Transverse colon (tissue), 4 donors: ENCODE measurements at regions not wholly inside any gene's neighbourhood (a gene's known extent, or its start where the extent isn't known, plus 50 kb on each side); places are given as distances from the start of the nearest gene placed in this dataset.

Experiments used
- DNase-seq: peaks from one replicate; pipeline ENCODE4 v3.0.0-alpha.2; 2019
- H3K27ac ChIP-seq, 4 donors: fragments of 200-600 bp; sonication (generic); 2 replicates each; pipeline ENCODE4 v1.5.1; 2016 to 2018; ENCODE audit warnings: inconsistent platforms in 4 of 4
- H3K27me3 ChIP-seq: fragments of 200-600 bp; sonication (generic); 2 replicates; pipeline ENCODE4 v1.5.1; 2017; ENCODE audit warnings: inconsistent platforms
- H3K36me3 ChIP-seq, 4 donors: fragments of 200-600 bp; sonication (generic); 2 replicates each; pipeline ENCODE4 v1.5.1; 2017 to 2019; ENCODE audit warnings: inconsistent platforms in 4 of 4
- H3K4me1 ChIP-seq, 4 donors: fragments of 200-600 bp; sonication (generic); 2 replicates each; pipeline ENCODE4 v1.5.1; 2017 to 2020; ENCODE audit warnings: inconsistent platforms in 4 of 4
- H3K4me3 ChIP-seq, 4 donors: fragments of 200-600 bp; sonication (generic); 1 replicate in 1 of 4; 2 replicates in 3 of 4; pipeline versions ENCODE4 v1.5.1 to v1.6.1; 2017 to 2019; ENCODE audit warnings: inconsistent platforms in 4 of 4
- H3K9me3 ChIP-seq, 2 donors: fragments of 200-600 bp; sonication (generic); 2 replicates each; pipeline ENCODE4 v1.5.1; 2017 to 2019; ENCODE audit warnings: inconsistent platforms in 2 of 2
- EP300 ChIP-seq: sonication (generic); formaldehyde crosslinking; IDR thresholded peaks from one replicate; pipeline ENCODE4 v1.6.1; 2017; ENCODE audit warnings: antibody characterized with exemption, low read depth
- POLR2A ChIP-seq: fragments of 450-650 bp; IDR thresholded peaks from one replicate; pipeline ENCODE4 v1.6.1; 2016; ENCODE audit warnings: antibody characterized with exemption, mild to moderate bottlenecking, moderate library complexity
- POLR2AphosphoS5 ChIP-seq, 3 donors: sonication (generic); formaldehyde crosslinking; IDR thresholded peaks; one replicate each; pipeline ENCODE4 v1.6.1; 2016; ENCODE audit warnings: antibody characterized with exemption in 3 of 3
- WGBS, 2 donors: methylation state at CpG; one replicate each; pipeline ENCODE4 v1.1.5; 2018; ENCODE audit warnings: low coverage in 1 of 2; 5-methylcytosine and 5-hydroxymethylcytosine counted together
- in situ Hi-C, 4 donors: fragments of 200-750 bp; cut with MboI; loops; one replicate each; pipeline versions ENCODE4 v1.15.0 to v1.15.1; 2017; ENCODE audit warnings: low sequenced_read_pairs in 3 of 4, low pct_ligation_motif_present in 1 of 4, low pct_unique_long_range_greater_than_20kb in 1 of 4
- intact Hi-C: fragments of 100-400 bp; cut with DNase I; formaldehyde crosslinking; loops from one replicate; pipeline ENCODE4 v1.15.1; 2023; ENCODE audit warnings: low total_unique reads
- TF ChIP-seq, protein P1 (sequence below), 5 experiments: fragments of 200-600 bp in 3 of 5; fragments of 450-650 bp in 2 of 5; sonication (generic) in 3 of 5; IDR thresholded peaks; 1 replicate in 2 of 5; 2 replicates in 3 of 5; pipeline ENCODE4 v1.5.1; 2016 to 2017; ENCODE audit warnings: antibody characterized with exemption in 5 of 5, inconsistent platforms in 3 of 5, mild to moderate bottlenecking in 2 of 5, moderate library complexity in 1 of 5

DNA sequence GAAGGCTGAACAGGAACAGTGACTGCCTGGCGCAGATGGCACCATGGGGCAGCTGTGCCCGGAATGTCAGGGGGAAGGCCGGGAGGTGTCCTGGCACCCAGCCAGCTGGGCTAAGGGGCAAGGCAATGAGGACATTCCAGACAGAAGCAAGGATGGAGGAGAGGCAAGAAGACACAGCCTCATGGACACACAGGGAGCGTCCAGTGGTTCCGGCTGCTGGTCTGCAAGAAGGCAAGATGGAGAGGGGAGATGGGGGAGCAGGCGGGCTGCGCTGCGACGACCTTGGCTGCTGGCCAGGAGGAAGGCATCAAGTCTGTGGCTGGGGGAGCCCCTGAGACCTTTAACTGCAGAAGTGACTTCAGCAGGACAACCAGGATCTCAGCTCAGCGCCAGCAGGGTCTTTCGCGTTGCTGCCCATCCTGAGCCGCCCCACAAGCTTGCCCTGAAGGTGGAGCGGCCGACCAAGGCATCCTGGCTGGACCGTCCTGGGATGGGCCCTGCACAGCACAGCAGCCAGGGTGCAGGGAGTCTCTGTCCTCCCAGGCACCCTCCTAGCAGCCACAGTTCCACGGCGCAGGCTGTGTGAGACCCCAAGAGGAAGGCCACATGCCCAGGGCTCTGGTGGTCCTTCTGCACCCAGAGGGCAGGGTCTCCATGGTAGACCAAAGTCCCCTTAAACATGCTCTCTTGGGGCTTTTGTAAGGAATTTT lies 531.7 kb downstream of the BRD1 start:
- Histone ChIP-seq H3K9me3 (no peaks in the 10 kb centered on the region), H3K4me3 (no peak overlapping the region), H3K4me1 (no peaks in the 10 kb centered on the region), H3K36me3 (no peaks in the 10 kb centered on the region), H3K27ac (no peak overlapping the region), H3K27me3 (no peaks in the 10 kb centered on the region)
- TF ChIP-seq POLR2A (no peak), POLR2AphosphoS5 (IDR thresholded peaks at IDR 0.05) (no peak), EP300 (no peak)
- TF ChIP-seq, protein P1, sequence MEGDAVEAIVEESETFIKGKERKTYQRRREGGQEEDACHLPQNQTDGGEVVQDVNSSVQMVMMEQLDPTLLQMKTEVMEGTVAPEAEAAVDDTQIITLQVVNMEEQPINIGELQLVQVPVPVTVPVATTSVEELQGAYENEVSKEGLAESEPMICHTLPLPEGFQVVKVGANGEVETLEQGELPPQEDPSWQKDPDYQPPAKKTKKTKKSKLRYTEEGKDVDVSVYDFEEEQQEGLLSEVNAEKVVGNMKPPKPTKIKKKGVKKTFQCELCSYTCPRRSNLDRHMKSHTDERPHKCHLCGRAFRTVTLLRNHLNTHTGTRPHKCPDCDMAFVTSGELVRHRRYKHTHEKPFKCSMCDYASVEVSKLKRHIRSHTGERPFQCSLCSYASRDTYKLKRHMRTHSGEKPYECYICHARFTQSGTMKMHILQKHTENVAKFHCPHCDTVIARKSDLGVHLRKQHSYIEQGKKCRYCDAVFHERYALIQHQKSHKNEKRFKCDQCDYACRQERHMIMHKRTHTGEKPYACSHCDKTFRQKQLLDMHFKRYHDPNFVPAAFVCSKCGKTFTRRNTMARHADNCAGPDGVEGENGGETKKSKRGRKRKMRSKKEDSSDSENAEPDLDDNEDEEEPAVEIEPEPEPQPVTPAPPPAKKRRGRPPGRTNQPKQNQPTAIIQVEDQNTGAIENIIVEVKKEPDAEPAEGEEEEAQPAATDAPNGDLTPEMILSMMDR (IDR thresholded peaks at IDR 0.05) = no peak
- 78 to 93% methylated on average over 3 to 18 of the region's 18 CpGs for WGBS, 2 donors
- in situ Hi-C loops = no loop called here
- no peak for DNase-seq
- intact Hi-C loops = no loop called here

DNA sequence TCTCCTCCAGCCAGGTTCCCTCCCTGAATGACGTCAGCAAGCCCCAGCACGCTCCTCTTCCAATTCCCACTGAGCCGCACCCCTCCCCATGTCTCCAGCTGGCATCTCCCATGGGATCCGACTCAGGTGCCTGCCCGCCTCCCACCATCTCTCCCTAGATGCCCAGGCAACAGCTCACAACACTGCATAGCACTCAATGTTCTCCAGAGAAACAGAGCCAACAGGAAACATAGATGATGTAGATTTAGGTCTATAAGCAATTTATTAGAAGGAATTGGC lies 532.3 kb downstream of the BRD1 start:
- H3K9me3 ChIP-seq = no peaks in the 10 kb centered on the region

DNA sequence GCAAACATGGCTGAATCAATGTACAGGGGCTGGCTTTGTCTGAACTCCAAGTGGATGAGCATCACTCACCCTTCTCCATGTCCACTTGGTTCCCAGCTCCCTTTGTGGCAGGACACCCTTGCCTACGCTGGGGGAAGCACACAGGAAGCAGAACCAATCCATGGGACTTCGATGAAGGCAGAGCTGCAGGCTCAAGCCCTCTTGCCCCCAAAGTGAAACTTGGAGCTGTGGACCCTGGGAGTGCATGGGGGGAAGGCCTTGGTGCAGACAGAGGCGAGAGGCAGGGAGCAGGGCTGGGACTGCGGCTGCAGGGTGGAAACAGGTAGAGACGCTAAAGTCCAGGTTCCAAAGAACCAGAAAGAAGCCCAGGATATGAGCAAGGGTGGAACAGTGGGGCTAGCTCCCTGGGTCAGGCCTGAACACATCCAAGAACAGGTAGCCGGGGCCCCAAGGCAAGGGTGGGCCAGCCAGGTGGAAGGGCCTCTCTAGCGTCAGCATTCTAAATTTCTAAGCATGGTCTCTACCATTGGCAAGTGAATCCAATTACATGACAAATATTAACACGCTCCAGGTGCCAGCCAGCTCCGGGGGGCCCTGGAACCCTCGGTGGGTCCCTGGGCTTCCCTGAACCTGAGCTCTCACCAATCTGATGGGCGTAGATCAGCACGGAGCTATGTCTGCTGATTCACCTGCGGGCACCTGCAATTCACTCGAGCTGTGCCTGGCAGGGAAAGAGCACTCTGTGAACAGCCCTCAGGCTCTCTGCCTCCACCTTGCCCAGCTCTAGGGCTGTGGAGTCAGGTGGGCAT lies 532.8 kb downstream of the BRD1 start:
- 85 to 100% methylated on average over 1 to 14 of the region's 14 CpGs for WGBS, 2 donors
- Histone ChIP-seq H3K9me3 (no peaks in the 10 kb centered on the region), H3K4me3 (no peak overlapping the region), H3K36me3 (no peaks in the 10 kb centered on the region), H3K27me3 (no peaks in the 10 kb centered on the region), H3K27ac (no peak overlapping the region), H3K4me1 (no peaks in the 10 kb centered on the region)
- intact Hi-C loops (no loop called here), in situ Hi-C loops (no loop called here)
- no peak for TF ChIP-seq POLR2A
- no peak for DNase-seq

More for the DNA sequence above, 532.3 kb downstream of the BRD1 start:
- no peaks in the 10 kb centered on the region for H3K36me3 ChIP-seq
- TF ChIP-seq POLR2A = no peak
- WGBS, 2 donors = 85% methylated on average over 5 of the region's 5 CpGs; no CpG with 5 or more reads in 1 of the 2 donors
- no peaks in the 10 kb centered on the region for H3K27me3 ChIP-seq
- no peak overlapping the region for H3K27ac ChIP-seq
- H3K4me1 ChIP-seq = no peaks in the 10 kb centered on the region
- no peak overlapping the region for H3K4me3 ChIP-seq
- in situ Hi-C loops (no loop called here), intact Hi-C loops (no loop called here)
- no peak for DNase-seq

DNA sequence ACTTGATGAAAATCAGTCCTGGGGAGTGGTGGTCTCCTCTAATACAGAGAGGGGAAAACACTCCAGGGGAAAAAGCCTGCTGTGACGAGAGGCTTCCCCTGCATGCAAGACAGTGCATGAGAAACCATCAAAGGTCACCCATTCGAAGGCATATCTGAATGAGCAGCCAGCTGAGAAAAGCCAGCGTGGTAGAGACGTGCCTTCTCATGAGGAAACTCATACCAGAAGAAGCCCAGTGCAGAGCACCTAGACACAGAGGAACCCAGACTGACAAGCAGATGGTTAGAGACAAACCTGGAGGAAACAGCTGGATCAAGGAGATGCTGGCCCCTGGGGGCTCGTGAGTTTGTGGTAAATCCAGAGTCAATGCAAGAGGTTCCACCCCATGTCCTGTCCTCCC lies 534.8 kb downstream of the BRD1 start:
- no peak overlapping the region for H3K4me3 ChIP-seq
- no peaks in the 10 kb centered on the region for H3K27me3 ChIP-seq
- intact Hi-C loops (no loop called here), in situ Hi-C loops (no loop called here)
- DNase-seq = no peak
- H3K9me3 ChIP-seq = no peaks in the 10 kb centered on the region
- no peaks in the 10 kb centered on the region for H3K36me3 ChIP-seq
- H3K4me1 ChIP-seq = no peaks in the 10 kb centered on the region
- TF ChIP-seq EP300 = no peak
- TF ChIP-seq POLR2A = no peak
- TF ChIP-seq, protein P1 (IDR thresholded peaks at IDR 0.05) = no peak
- no peak for TF ChIP-seq POLR2AphosphoS5 (IDR thresholded peaks at IDR 0.05)
- 71 to 85% methylated on average over 4 to 5 of the region's 5 CpGs for WGBS, 2 donors
- H3K27ac ChIP-seq = no peak overlapping the region

DNA sequence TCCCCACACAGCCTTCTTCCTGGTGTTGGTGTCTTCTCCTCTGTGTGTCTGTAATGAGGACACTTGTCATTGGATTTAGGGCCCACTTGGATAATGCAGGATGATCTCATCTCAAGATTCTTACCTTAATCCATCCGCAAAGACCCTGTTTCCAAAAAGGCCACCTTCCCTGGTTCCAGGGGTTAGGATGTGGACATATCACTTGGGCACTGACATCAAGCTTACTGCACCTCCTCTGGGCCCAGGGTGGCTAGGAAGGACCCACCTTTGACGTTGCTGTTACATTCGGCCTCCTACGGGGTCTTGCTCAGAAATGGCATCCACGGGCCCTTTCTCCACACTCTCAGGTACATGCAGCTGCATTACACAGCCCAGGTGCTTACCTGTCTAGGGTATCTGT lies 535.9 kb downstream of the BRD1 start:
- WGBS, 2 donors = 83 to 100% methylated on average over 1 to 5 of the region's 5 CpGs
- TF ChIP-seq, protein P1 (IDR thresholded peaks at IDR 0.05) = no peak
- no peak for TF ChIP-seq EP300
- TF ChIP-seq POLR2A = no peak
- intact Hi-C loops = no loop called here
- in situ Hi-C loops = no loop called here
- Histone ChIP-seq H3K9me3 (no peaks in the 10 kb centered on the region), H3K36me3 (no peaks in the 10 kb centered on the region), H3K4me3 (no peak overlapping the region), H3K27me3 (no peaks in the 10 kb centered on the region), H3K27ac (no peak overlapping the region), H3K4me1 (no peaks in the 10 kb centered on the region)
- no peak for DNase-seq
